ENCODE measurements at regions not wholly inside any gene's neighbourhood (a gene's known extent, or its start where the extent isn't known, plus 50 kb on each side); places are given as distances from the start of the nearest gene placed in this dataset.

GRCh38 chr10:3226960-3227744, 54.6 kb upstream of the PITRM1 start:
- no peak for TF ChIP-seq CTCF (IDR thresholded peaks at IDR 0.05)
- TF ChIP-seq EP300 (IDR thresholded peaks at IDR 0.05) = no peak
- no peak for TF ChIP-seq POLR2A (IDR thresholded peaks at IDR 0.05)
